Kidney epithelial cell (primary cell): ENCODE measurements at regions not wholly inside any gene's neighbourhood (a gene's known extent, or its start where the extent isn't known, plus 50 kb on each side); places are given as distances from the start of the nearest gene placed in this dataset.

Experiments
- DNase-seq: peaks from one replicate; pipeline ENCODE4 v3.0.0-alpha.2; 2010; ENCODE audit warnings: low read depth
- H3K27me3 ChIP-seq: 2 replicates; pipeline ENCODE4 v1.6.0; 2011; ENCODE audit warnings: low read length; ENCODE audit not compliant: control insufficient read depth, insufficient read depth
- H3K36me3 ChIP-seq: 2 replicates; pipeline ENCODE4 v1.5.1; 2011; ENCODE audit warnings: low read length; ENCODE audit not compliant: control insufficient read depth, insufficient read depth
- H3K4me3 ChIP-seq: 2 replicates; pipeline ENCODE4 v1.5.1; 2011; ENCODE audit warnings: low read depth, mild to moderate bottlenecking, control low read depth, low read length
- CTCF ChIP-seq: IDR thresholded peaks from 2 replicates; pipeline ENCODE4 v1.5.1; 2011; ENCODE audit warnings: mild to moderate bottlenecking, moderate library complexity, low read length, control low read depth, inconsistent platforms; ENCODE audit not compliant: insufficient read depth, poor library complexity, severe bottlenecking

GRCh38 chr3:174460831-174461230 is 398.3 kb upstream of the NAALADL2 start:
- Histone ChIP-seq H3K4me3 (no peak overlapping the region), H3K27me3 (no peaks in the 10 kb centered on the region), H3K36me3 (no peaks in the 10 kb centered on the region)
- no peak for DNase-seq
- no peak for TF ChIP-seq CTCF

GRCh38 chr3:174462916-174463315 is 396.2 kb upstream of the NAALADL2 start:
- no peak for TF ChIP-seq CTCF
- DNase-seq = no peak
- no peaks in the 10 kb centered on the region for H3K36me3 ChIP-seq
- no peaks in the 10 kb centered on the region for H3K27me3 ChIP-seq
- no peak overlapping the region for H3K4me3 ChIP-seq

- no peak for TF ChIP-seq CTCF
- no peak for DNase-seq
- H3K27me3 ChIP-seq = no peaks in the 10 kb centered on the region
- no peak overlapping the region for H3K4me3 ChIP-seq
- no peaks in the 10 kb centered on the region for H3K36me3 ChIP-seq
Observed at GRCh38 chr3:174465177-174465576, 394.0 kb upstream of the NAALADL2 start.

- TF ChIP-seq CTCF = no peak
- H3K36me3 ChIP-seq = no peaks in the 10 kb centered on the region
- H3K27me3 ChIP-seq = no peaks in the 10 kb centered on the region
- H3K4me3 ChIP-seq = no peak overlapping the region
- no peak for DNase-seq
Observed at GRCh38 chr3:174466471-174467054, 392.6 kb upstream of the NAALADL2 start.

GRCh38 chr3:174477491-174477890 is 381.6 kb upstream of the NAALADL2 start:
- no peaks in the 10 kb centered on the region for H3K36me3 ChIP-seq
- no peak for DNase-seq
- TF ChIP-seq CTCF = no peak
- H3K4me3 ChIP-seq = no peak overlapping the region
- no peaks in the 10 kb centered on the region for H3K27me3 ChIP-seq

GRCh38 chr3:174480767-174481166 is 378.4 kb upstream of the NAALADL2 start:
- no peaks in the 10 kb centered on the region for H3K27me3 ChIP-seq
- H3K36me3 ChIP-seq = no peaks in the 10 kb centered on the region
- no peak overlapping the region for H3K4me3 ChIP-seq
- no peak for DNase-seq
- no peak for TF ChIP-seq CTCF
